AG10803 (cell line): ENCODE measurements at regions not wholly inside any gene's neighbourhood (a gene's known extent, or its start where the extent isn't known, plus 50 kb on each side); places are given as distances from the start of the nearest gene placed in this dataset.

Source experiments
- DNase-seq: peaks from one replicate; pipeline ENCODE4 v3.0.0; 2010; ENCODE audit warnings: low read depth
- H3K4me3 ChIP-seq: 2 replicates; pipeline ENCODE4 v1.5.1; 2011; ENCODE audit warnings: mild to moderate bottlenecking, low read length, control low read depth
- TF ChIP-seq, protein P1 (sequence below): conservative IDR thresholded peaks from 2 replicates; pipeline ENCODE4 v1.5.1; 2011; ENCODE audit warnings: mild to moderate bottlenecking, low read length, control low read depth, inconsistent platforms

DNA sequence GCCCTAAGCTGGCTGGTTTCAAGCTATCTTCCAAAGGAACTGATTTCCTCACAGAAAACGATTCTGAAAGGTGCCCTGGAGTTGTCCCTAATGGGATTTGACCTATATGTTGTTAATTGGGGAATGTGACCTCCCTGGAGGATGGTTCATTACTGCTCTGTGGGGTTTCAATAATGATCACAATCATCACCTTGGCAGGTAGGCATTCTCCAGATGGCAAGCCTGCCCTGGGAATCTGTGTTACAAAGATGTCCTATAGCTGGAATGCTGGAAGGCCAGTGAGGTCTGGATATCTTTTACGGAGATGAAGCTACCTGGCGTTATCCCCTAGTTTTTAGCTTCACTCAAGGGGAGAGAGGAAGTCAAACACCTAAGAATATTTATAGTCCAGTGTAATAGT, 167.6 kb downstream of the TTC8 start:
- TF ChIP-seq, protein P1, sequence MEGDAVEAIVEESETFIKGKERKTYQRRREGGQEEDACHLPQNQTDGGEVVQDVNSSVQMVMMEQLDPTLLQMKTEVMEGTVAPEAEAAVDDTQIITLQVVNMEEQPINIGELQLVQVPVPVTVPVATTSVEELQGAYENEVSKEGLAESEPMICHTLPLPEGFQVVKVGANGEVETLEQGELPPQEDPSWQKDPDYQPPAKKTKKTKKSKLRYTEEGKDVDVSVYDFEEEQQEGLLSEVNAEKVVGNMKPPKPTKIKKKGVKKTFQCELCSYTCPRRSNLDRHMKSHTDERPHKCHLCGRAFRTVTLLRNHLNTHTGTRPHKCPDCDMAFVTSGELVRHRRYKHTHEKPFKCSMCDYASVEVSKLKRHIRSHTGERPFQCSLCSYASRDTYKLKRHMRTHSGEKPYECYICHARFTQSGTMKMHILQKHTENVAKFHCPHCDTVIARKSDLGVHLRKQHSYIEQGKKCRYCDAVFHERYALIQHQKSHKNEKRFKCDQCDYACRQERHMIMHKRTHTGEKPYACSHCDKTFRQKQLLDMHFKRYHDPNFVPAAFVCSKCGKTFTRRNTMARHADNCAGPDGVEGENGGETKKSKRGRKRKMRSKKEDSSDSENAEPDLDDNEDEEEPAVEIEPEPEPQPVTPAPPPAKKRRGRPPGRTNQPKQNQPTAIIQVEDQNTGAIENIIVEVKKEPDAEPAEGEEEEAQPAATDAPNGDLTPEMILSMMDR, result no peak
- DNase-seq, result no peak
- H3K4me3 ChIP-seq, result no peak overlapping the region

DNA sequence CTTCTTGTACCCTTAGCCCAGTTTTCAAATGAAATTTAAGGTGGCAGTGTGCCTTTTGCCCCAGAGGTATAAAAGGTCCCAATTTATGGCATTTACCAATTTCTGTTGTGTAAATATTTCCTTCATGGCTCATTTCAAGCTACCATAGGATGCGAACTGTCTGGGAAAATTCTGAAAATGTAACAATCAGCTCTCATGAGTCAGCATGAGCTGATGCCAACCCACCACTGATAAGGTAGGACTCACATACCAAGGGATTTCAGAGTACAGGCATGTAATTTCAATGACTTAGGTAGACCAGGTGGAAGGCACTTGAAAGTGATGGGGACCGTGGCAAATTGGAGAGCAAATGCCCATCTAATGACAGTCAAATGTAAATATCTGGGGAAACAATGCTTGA, 169.5 kb downstream of the TTC8 start:
- peak; percentile 58 for DNase-seq
- TF ChIP-seq, protein P1, result no peak
- H3K4me3 ChIP-seq, result no peak overlapping the region

DNA sequence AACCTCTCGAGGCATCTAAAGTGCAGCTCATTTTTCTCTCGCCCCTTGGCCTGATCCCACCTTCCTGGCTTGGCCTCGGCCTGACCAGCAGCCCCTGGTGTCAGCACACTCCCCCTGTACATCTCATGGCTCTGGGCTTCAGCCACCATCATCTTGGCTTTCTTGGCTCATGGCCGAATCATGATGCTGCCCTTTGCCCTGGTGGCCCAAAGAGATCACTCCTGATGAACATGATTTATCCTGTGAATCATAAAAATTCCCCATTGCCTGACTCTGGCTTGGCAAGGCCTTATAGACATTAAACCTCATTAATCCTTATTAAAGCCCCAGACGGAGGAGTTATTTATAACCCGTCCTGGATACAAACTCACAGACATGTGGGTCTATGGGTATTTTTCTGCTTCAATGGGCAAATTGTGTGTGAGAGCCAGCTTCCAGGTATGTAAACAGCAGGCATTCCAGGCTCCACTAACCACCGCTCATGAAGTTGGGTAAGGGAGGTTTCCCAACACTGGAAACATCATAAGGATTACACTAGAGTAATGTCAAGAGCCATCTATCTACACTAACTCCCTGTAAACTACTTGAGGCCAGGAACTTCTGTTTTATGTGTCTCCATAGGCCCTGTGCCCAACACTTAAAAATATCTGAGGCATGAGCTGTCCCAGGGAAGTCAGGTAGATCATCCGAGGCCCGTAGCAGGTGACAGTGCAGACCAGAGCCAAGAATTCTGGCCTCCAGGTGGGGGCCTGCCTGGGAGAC, 171.2 kb downstream of the TTC8 start:
- H3K4me3 ChIP-seq, result no peak overlapping the region
- TF ChIP-seq, protein P1, result no peak
- peak; percentile 100 for DNase-seq

DNA sequence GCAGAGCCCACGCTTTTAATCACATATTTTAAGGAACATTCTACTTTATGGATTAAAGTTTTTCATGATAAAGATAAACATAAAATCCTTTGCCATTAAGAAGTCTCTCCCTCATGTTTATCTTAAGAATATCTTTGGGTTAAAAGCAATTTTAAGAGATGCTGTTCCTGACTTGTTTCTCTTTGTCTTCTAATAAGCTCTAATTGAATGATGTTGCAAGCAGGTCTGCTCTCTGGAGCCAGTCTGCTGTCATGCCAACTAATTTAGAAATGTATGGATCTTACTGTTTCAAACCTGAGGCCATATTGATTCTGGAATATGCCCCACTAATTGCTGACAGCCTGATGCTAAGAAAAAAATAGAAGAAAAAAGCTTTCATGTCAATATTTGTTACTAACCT, 173.6 kb downstream of the TTC8 start:
- DNase-seq, result no peak
- H3K4me3 ChIP-seq, result no peak overlapping the region
- TF ChIP-seq, protein P1, result no peak

DNA sequence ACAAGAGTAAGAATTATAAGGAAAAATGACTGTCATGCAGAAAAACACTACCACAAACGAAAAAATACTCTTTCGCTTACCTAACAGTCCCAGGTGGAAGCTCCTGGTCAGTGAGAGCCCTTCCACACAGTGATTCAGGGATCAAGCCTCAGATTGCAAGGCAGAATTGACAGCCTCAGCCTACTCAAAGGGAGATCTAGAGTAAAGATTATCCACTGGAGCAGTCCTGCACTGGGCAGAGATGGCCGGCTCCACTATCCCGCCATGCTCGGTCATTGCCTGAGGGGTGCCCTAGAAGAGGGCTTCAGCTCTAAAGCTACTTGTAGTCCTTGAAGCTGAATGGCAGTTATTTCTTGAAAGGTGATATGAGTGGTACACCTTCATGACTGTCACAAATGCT, 174.7 kb downstream of the TTC8 start:
- no peak overlapping the region for H3K4me3 ChIP-seq
- TF ChIP-seq, protein P1, result no peak
- DNase-seq, result no peak

DNA sequence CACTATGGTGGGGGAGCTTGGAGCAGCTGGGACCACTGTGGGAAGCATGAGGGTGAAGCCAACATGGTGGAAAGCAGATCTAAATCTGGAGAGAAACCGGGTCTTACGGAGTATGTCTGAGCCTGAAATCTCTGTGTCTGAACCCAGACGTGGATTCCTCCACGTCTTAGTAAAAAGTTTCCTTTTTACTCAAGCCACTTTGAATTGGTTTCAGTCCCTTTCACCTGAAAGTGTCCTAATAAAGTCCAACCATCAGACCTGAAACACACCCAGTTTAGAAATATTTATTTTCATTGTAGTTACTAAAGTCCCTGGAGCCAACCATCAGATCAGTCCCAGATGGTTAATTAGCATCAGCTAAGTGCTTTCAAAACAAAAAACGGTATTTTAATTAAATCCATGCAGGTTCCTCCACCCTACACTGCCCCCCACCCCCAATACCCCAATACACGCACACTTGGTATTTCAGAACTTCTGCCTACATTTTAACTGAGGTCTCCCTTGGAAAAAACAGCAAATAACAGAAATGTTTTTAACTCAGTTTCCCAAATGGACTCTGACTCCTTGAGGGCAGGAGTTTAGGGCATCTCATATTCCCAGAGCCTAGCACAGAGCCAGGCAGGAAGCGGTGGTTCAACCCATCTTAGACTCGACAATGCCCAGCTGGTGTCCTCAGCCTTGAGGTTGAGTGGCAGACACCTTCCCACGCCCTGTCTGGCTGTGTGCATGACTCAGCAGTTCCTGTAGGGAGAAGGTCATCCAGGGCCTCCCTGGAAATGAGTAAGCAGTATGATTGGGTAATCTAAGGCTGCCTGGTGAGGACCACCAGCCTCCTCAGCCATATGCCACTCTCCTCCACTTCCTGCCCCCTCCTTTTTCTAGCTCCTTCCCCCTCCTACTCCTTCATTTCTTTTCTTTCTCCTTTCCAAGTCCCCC, 175.8 kb downstream of the TTC8 start:
- no peak overlapping the region for H3K4me3 ChIP-seq
- TF ChIP-seq, protein P1, result no peak
- peak; percentile 100 for DNase-seq
